GM19023 (cell line): ENCODE measurements at regions not wholly inside any gene's neighbourhood (a gene's known extent, or its start where the extent isn't known, plus 50 kb on each side); places are given as distances from the start of the nearest gene placed in this dataset.
"Not testable (repeated sequence)": the region's sequence is repeated elsewhere in the genome, so short reads cannot be mapped to it uniquely, and the experiment has no call there.

Experiments
- ATAC-seq: cut with Tn5 transposase; IDR thresholded peaks from one replicate; pipeline ENCODE4 v1.9.1; 2021; ENCODE audit warnings: mild to moderate bottlenecking, moderate library complexity; ENCODE audit not compliant: unreplicated experiment

GRCh38 chr10:91080776-91081175, 139.7 kb upstream of the PCGF5 start:
- no peak for ATAC-seq

GRCh38 chr10:91082447-91082846, 138.0 kb upstream of the PCGF5 start:
- no peak for ATAC-seq

GRCh38 chr10:91088300-91089140, 131.9 kb upstream of the PCGF5 start:
- no peak for ATAC-seq

- ATAC-seq, result no peak
Measured at GRCh38 chr10:91090761-91091529, 129.5 kb upstream of the PCGF5 start.

- ATAC-seq, result no peak
Measured at GRCh38 chr10:91091780-91092179, 128.7 kb upstream of the PCGF5 start.

GRCh38 chr10:91096274-91096673, 124.2 kb upstream of the PCGF5 start:
- ATAC-seq, result no peak

GRCh38 chr10:91097313-91097712, 123.2 kb upstream of the PCGF5 start:
- ATAC-seq, result no peak

GRCh38 chr10:91098021-91098420, 122.4 kb upstream of the PCGF5 start:
- not testable (repeated sequence) for ATAC-seq

- ATAC-seq, result no peak
Measured at GRCh38 chr10:91103384-91104192, 116.9 kb upstream of the PCGF5 start.

GRCh38 chr10:91104193-91105041, 116.0 kb upstream of the PCGF5 start:
- no peak for ATAC-seq

- no peak for ATAC-seq
Measured at GRCh38 chr10:91105269-91105668, 115.2 kb upstream of the PCGF5 start.

- no peak for ATAC-seq
Measured at GRCh38 chr10:91108820-91109219, 111.6 kb upstream of the PCGF5 start.

GRCh38 chr10:91111060-91111459, 109.4 kb upstream of the PCGF5 start:
- no peak for ATAC-seq

- no peak for ATAC-seq
Measured at GRCh38 chr10:91115618-91116390, 104.7 kb upstream of the PCGF5 start.

GRCh38 chr10:91117505-91117904, 103.0 kb upstream of the PCGF5 start:
- ATAC-seq, result no peak

- no peak for ATAC-seq
Measured at GRCh38 chr10:91120348-91120747, 100.1 kb upstream of the PCGF5 start.

- ATAC-seq, result no peak
Measured at GRCh38 chr10:91123261-91123660, 97.2 kb upstream of the PCGF5 start.

- no peak for ATAC-seq
Measured at GRCh38 chr10:91124016-91124415, 96.4 kb upstream of the PCGF5 start.

- no peak for ATAC-seq
Measured at GRCh38 chr10:91126471-91126870, 94.0 kb upstream of the PCGF5 start.
